HEK293 (cell line): ENCODE measurements at regions not wholly inside any gene's neighbourhood (a gene's known extent, or its start where the extent isn't known, plus 50 kb on each side); places are given as distances from the start of the nearest gene placed in this dataset.

Source experiments
- CTCF ChIA-PET: fragments of 350-600 bp; formaldehyde crosslinking; extraction: SDS; loops from one replicate; lab custom pipeline; 2021; ENCODE audit warnings: antibody characterized with exemption; lab: Yijun Ruan, JAX
- POLR2A ChIA-PET: fragments of 300-600 bp; formaldehyde crosslinking; extraction: SDS; loops from one replicate; lab custom pipeline; 2020; ENCODE audit warnings: antibody characterized with exemption, inconsistent platforms; lab: Yijun Ruan, JAX
- H3K27ac ChIP-seq: fragments of 200-500 bp; sonication (Bioruptor generic); 2 replicates; pipeline ENCODE4 v1.5.1; 2014; ENCODE audit warnings: low read depth, low read length, control low read depth, inconsistent platforms; ENCODE audit errors: extremely low read depth
- H3K36me3 ChIP-seq, 2 experiments: fragments of 200-500 bp in 1 of 2; sonication (Bioruptor generic) in 1 of 2; 1 replicate in 1 of 2; 2 replicates in 1 of 2; pipeline ENCODE4 v1.5.1; 2014 to 2017; ENCODE audit warnings: inconsistent platforms in 2 of 2, low read length in 2 of 2; ENCODE audit not compliant: control insufficient read depth in 2 of 2, insufficient read depth in 1 of 2
- H3K4me1 ChIP-seq: fragments of 200-500 bp; sonication (Bioruptor generic); 2 replicates; pipeline ENCODE4 v1.5.1; 2014; ENCODE audit warnings: mild to moderate bottlenecking, low read length, inconsistent platforms; ENCODE audit not compliant: control insufficient read depth, insufficient read depth
- H3K4me3 ChIP-seq: 2 replicates; pipeline ENCODE4 v1.5.1; 2011; ENCODE audit warnings: low read depth, mild to moderate bottlenecking, control low read depth, low read length, moderate library complexity
- H3K9me3 ChIP-seq: fragments of 200-500 bp; sonication (Bioruptor generic); 2 replicates; pipeline ENCODE4 v1.5.1; 2014; ENCODE audit warnings: low read depth, low read length, inconsistent platforms; ENCODE audit not compliant: control insufficient read depth, insufficient read depth
- BCL6B ChIP-seq: fragments of 450-650 bp; formaldehyde crosslinking; IDR thresholded peaks from 2 replicates; pipeline ENCODE4 v1.5.1; 2017; ENCODE audit warnings: missing biosample characterization, missing genetic modification characterization
- MZF1 ChIP-seq: fragments of 450-650 bp; formaldehyde crosslinking; IDR thresholded peaks from 2 replicates; pipeline ENCODE4 v1.5.1; 2017; ENCODE audit warnings: missing biosample characterization, missing genetic modification characterization, borderline replicate concordance
- OVOL3 ChIP-seq: fragments of 450-650 bp; formaldehyde crosslinking; IDR thresholded peaks from 2 replicates; pipeline ENCODE4 v1.5.1; 2016; ENCODE audit warnings: missing biosample characterization, missing genetic modification characterization
- PRDM10 ChIP-seq: fragments of 450-650 bp; formaldehyde crosslinking; IDR thresholded peaks from 2 replicates; pipeline ENCODE4 v1.5.1; 2016; ENCODE audit warnings: missing biosample characterization, missing genetic modification characterization
- REST ChIP-seq: fragments of 450-650 bp; formaldehyde crosslinking; IDR thresholded peaks from 2 replicates; pipeline ENCODE4 v1.5.1; 2016; ENCODE audit warnings: missing biosample characterization, missing genetic modification characterization
- SALL2 ChIP-seq: fragments of 450-650 bp; formaldehyde crosslinking; IDR thresholded peaks from 2 replicates; pipeline ENCODE4 v1.5.0; 2017; ENCODE audit warnings: missing biosample characterization, mild to moderate bottlenecking, missing genetic modification characterization, borderline replicate concordance
- SCRT2 ChIP-seq: fragments of 450-650 bp; formaldehyde crosslinking; IDR thresholded peaks from 2 replicates; pipeline ENCODE4 v1.5.1; 2016; ENCODE audit warnings: missing biosample characterization, missing genetic modification characterization
- TCF7L2 ChIP-seq: IDR thresholded peaks from 2 replicates; pipeline ENCODE4 v1.6.1; 2011; ENCODE audit warnings: low read depth, mild to moderate bottlenecking, inconsistent platforms, low read length, moderate library complexity, borderline replicate concordance
- YY1 ChIP-seq: fragments of 450-650 bp; formaldehyde crosslinking; IDR thresholded peaks from 2 replicates; pipeline ENCODE4 v1.5.1; 2018; ENCODE audit warnings: missing biosample characterization, missing genetic modification characterization
- ZBTB26 ChIP-seq: fragments of 450-650 bp; formaldehyde crosslinking; optimal IDR thresholded peaks from 2 replicates; pipeline ENCODE3; 2016; ENCODE audit warnings: missing biosample characterization, mild to moderate bottlenecking, missing genetic modification characterization
- ZBTB6 ChIP-seq: fragments of 450-650 bp; formaldehyde crosslinking; IDR thresholded peaks from 2 replicates; pipeline ENCODE4 v1.5.1; 2017; ENCODE audit warnings: missing biosample characterization, missing genetic modification characterization
- ZNF114 ChIP-seq: fragments of 450-650 bp; formaldehyde crosslinking; IDR thresholded peaks from 2 replicates; pipeline ENCODE4 v1.5.0; 2017; ENCODE audit warnings: missing biosample characterization, missing genetic modification characterization
- ZNF138 ChIP-seq: fragments of 450-650 bp; formaldehyde crosslinking; IDR thresholded peaks from 2 replicates; pipeline ENCODE4 v1.5.1; 2016; ENCODE audit warnings: missing biosample characterization, missing genetic modification characterization, borderline replicate concordance
- ZNF175 ChIP-seq: fragments of 450-650 bp; formaldehyde crosslinking; IDR thresholded peaks from 2 replicates; pipeline ENCODE4 v1.5.1; 2016; ENCODE audit warnings: missing biosample characterization, missing genetic modification characterization
- ZNF19 ChIP-seq: fragments of 450-650 bp; formaldehyde crosslinking; IDR thresholded peaks from 2 replicates; pipeline ENCODE4; 2016; ENCODE audit warnings: missing biosample characterization, missing genetic modification characterization, low read depth
- ZNF280D ChIP-seq: fragments of 450-650 bp; formaldehyde crosslinking; IDR thresholded peaks from 2 replicates; pipeline ENCODE4 v1.5.1; 2016; ENCODE audit warnings: missing biosample characterization, missing genetic modification characterization
- ZNF292 ChIP-seq: fragments of 450-650 bp; formaldehyde crosslinking; IDR thresholded peaks from 2 replicates; pipeline ENCODE4 v1.5.1; 2016; ENCODE audit warnings: low read depth, missing biosample characterization, missing genetic modification characterization, borderline replicate concordance
- ZNF335 ChIP-seq: fragments of 450-650 bp; formaldehyde crosslinking; conservative IDR thresholded peaks from 2 replicates; pipeline ENCODE4 v1.5.1; 2016; ENCODE audit warnings: missing biosample characterization, missing genetic modification characterization
- ZNF48 ChIP-seq: fragments of 450-650 bp; formaldehyde crosslinking; IDR thresholded peaks from 2 replicates; pipeline ENCODE4 v1.5.1; 2016; ENCODE audit warnings: missing biosample characterization, missing genetic modification characterization
- ZNF548 ChIP-seq: fragments of 450-650 bp; formaldehyde crosslinking; IDR thresholded peaks from 2 replicates; pipeline ENCODE4 v1.5.1; 2016; ENCODE audit warnings: missing biosample characterization, missing genetic modification characterization
- ZNF701 ChIP-seq: fragments of 450-650 bp; formaldehyde crosslinking; IDR thresholded peaks from 2 replicates; pipeline ENCODE4 v1.5.1; 2016; ENCODE audit warnings: missing biosample characterization, missing genetic modification characterization
- ZNF792 ChIP-seq: fragments of 450-650 bp; formaldehyde crosslinking; IDR thresholded peaks from 2 replicates; pipeline ENCODE4 v1.5.1; 2016; ENCODE audit warnings: missing biosample characterization, missing genetic modification characterization

GRCh38 chr9:8033794-8034193, 234.2 kb upstream of the DMAC1 start:
- no peaks in the 10 kb centered on the region for H3K9me3 ChIP-seq
- H3K4me1 ChIP-seq: no peaks in the 10 kb centered on the region
- TF ChIP-seq BCL6B (no peak), ZNF48 (tag by site-specific recombination) (no peak), ZBTB6 (tag by site-specific recombination) (no peak), ZBTB26 (tag by site-specific recombination) (no peak), ZNF175 (tag by site-specific recombination) (no peak), MZF1 (tag by site-specific recombination) (no peak), SALL2 (tag by site-specific recombination) (no peak), ZNF335 (tag by site-specific recombination) (no peak), ZNF19 (no peak), ZNF280D (tag by site-specific recombination) (no peak)
- no peak overlapping the region for H3K27ac ChIP-seq
- H3K4me3 ChIP-seq: no peak overlapping the region
- CTCF ChIA-PET: no interaction called here
- no peaks in the 10 kb centered on the region for H3K36me3 ChIP-seq
- POLR2A ChIA-PET: no interaction called here

- Histone ChIP-seq H3K36me3 (no peaks in the 10 kb centered on the region), H3K4me3 (no peak overlapping the region), H3K9me3 (no peaks in the 10 kb centered on the region), H3K27ac (no peak overlapping the region), H3K4me1 (no peaks in the 10 kb centered on the region)
- ChIA-PET POLR2A (no interaction called here), CTCF (interaction anchor here (0.7 kb wide), 1 partner anchor 161 kb away, joined by 3 read pairs; no protein-coding TSS in a partner anchor)
- TF ChIP-seq TCF7L2 (no peak), ZNF548 (tag by site-specific recombination) (no peak), ZNF701 (tag by site-specific recombination) (no peak), ZNF138 (no peak), ZNF292 (no peak), OVOL3 (tag by site-specific recombination) (no peak), ZNF792 (tag by site-specific recombination) (no peak), YY1 (tag by site-specific recombination) (no peak), ZNF114 (tag by site-specific recombination) (no peak), SCRT2 (tag by site-specific recombination) (no peak), PRDM10 (tag by site-specific recombination) (no peak), REST (tag by site-specific recombination) (no peak)
Measured at GRCh38 chr9:8030095-8030494, 230.5 kb upstream of the DMAC1 start.
